CD4-positive, alpha-beta T cell (primary cell): ENCODE measurements at regions not wholly inside any gene's neighbourhood (a gene's known extent, or its start where the extent isn't known, plus 50 kb on each side); places are given as distances from the start of the nearest gene placed in this dataset.

ENCODE experiments used
- ATAC-seq: fragments of 200-7000 bp; cut with Tn5 transposase; one replicate; pipeline ENCODE4 v1.10.0; 2022; ENCODE audit warnings: mild to moderate bottlenecking; ENCODE audit not compliant: poor library complexity
- CTCF ChIA-PET: fragments of 350-600 bp; sonication (Branson Sonifier 250); formaldehyde crosslinking; loops from one replicate; lab custom pipeline; 2021; ENCODE audit warnings: antibody characterized with exemption, inconsistent platforms; lab: Charles Lee
- POLR2A ChIA-PET: fragments of 350-600 bp; sonication (Branson Sonifier 250); formaldehyde crosslinking; loops from one replicate; lab custom pipeline; 2021; ENCODE audit warnings: antibody characterized with exemption, inconsistent platforms; lab: Charles Lee
- DNase-seq, 14 experiments: peaks; one replicate each; pipeline ENCODE4 v3.0.0-alpha.2; 2013 to 2020; ENCODE audit warnings: mixed read lengths in 2 of 14
- H3K27ac ChIP-seq, 2 donors: one replicate each; pipeline versions ENCODE4 v1.5.1 to v1.7.0; 2013; ENCODE audit warnings: low read length in 2 of 2, low read depth in 1 of 2, mild to moderate bottlenecking in 1 of 2
- H3K27me3 ChIP-seq, 2 experiments: 1 replicate in 1 of 2; 2 replicates in 1 of 2; pipeline versions ENCODE4 v1.6.1 to v1.7.0; 2013; ENCODE audit warnings: low read length in 2 of 2, control low read depth in 1 of 2, mild to moderate bottlenecking in 1 of 2, moderate library complexity in 1 of 2; ENCODE audit not compliant: insufficient read depth in 2 of 2, control insufficient read depth in 1 of 2
- H3K36me3 ChIP-seq: one replicate; pipeline ENCODE4 v1.6.1; 2013; ENCODE audit warnings: low read length, control low read depth; ENCODE audit not compliant: insufficient read depth
- H3K4me1 ChIP-seq: one replicate; pipeline ENCODE4 v1.6.1; 2013; ENCODE audit warnings: low read length, control low read depth; ENCODE audit not compliant: insufficient read depth
- H3K4me3 ChIP-seq: one replicate; pipeline ENCODE4 v1.5.1; 2013; ENCODE audit warnings: mild to moderate bottlenecking, low read length, moderate library complexity
- H3K9me3 ChIP-seq, 2 experiments: 1 replicate in 1 of 2; 2 replicates in 1 of 2; pipeline versions ENCODE4 v1.6.1 to v1.7.0; 2013; ENCODE audit warnings: low read length in 2 of 2, mild to moderate bottlenecking in 2 of 2, control low read depth in 1 of 2, moderate library complexity in 1 of 2; ENCODE audit not compliant: control insufficient read depth in 1 of 2, insufficient read depth in 1 of 2
- H3K27ac Mint-ChIP-seq: one replicate; pipeline ENCODE4 v1.8.0; 2020; ENCODE audit warnings: mixed read lengths
- H3K27me3 Mint-ChIP-seq: one replicate; pipeline ENCODE4 v1.8.0; 2021; ENCODE audit warnings: mixed read lengths
- H3K36me3 Mint-ChIP-seq: one replicate; pipeline ENCODE4 v1.8.0; 2021; ENCODE audit warnings: low read depth, mixed read lengths
- H3K4me1 Mint-ChIP-seq: one replicate; pipeline ENCODE4 v1.8.0; 2021; ENCODE audit warnings: low read depth, mixed read lengths
- H3K4me3 Mint-ChIP-seq: one replicate; pipeline ENCODE4 v1.8.0; 2020; ENCODE audit warnings: mild to moderate bottlenecking, mixed read lengths
- H3K9me3 Mint-ChIP-seq: one replicate; pipeline ENCODE4 v1.8.0; 2020; ENCODE audit warnings: mixed read lengths
- CTCF ChIP-seq: fragments of 200-600 bp; IDR thresholded peaks from one replicate; pipeline ENCODE4 v1.8.0; 2022; ENCODE audit warnings: antibody characterized with exemption, mild to moderate bottlenecking
- intact Hi-C, 2 experiments: fragments of 100-400 bp; cut with DNase I in 1 of 2; cut with micrococcal nuclease in 1 of 2; formaldehyde crosslinking; loops; one replicate each; pipeline versions ENCODE4 v1.15.1 to v1.9.0; 2023 to 2025; cut with DNase I, micrococcal nuclease

- Mint-ChIP-seq H3K27me3 (no peaks in the 10 kb centered on the region), H3K27ac (peak overlapping the region; percentile 69), H3K9me3 (peaks cover 2% of the 10 kb centered on the region), H3K4me1 (peaks cover 28% of the 10 kb centered on the region), H3K4me3 (no peak overlapping the region), H3K36me3 (no peaks in the 10 kb centered on the region)
- H3K27ac ChIP-seq, result no peak overlapping the region
- ATAC-seq (peak; percentile 66), DNase-seq (peak in 13 of 14 experiments; percentile 9 to 62 (median 37))
- no peaks in the 10 kb centered on the region for H3K36me3 ChIP-seq
- no peaks in the 10 kb centered on the region for H3K27me3 ChIP-seq
- ChIA-PET CTCF (interaction anchor here (0.6 to 1.5 kb wide), 3 partner anchors 134 to 292 kb away, joined by 3 to 9 read pairs (median 3); no protein-coding TSS in a partner anchor), POLR2A (interaction anchor here (1.0 to 1.6 kb wide), 3 partner anchors 8 to 197 kb away, joined by 3 to 4 read pairs (median 4); no protein-coding TSS in a partner anchor)
- peak; percentile 67 for TF ChIP-seq CTCF
- peaks cover 10% of the 10 kb centered on the region for H3K4me1 ChIP-seq
- no peak overlapping the region for H3K4me3 ChIP-seq
- peaks cover 0 to 20% of the 10 kb centered on the region in 2 experiments for H3K9me3 ChIP-seq
- intact Hi-C loops, result loop anchor here (1.0 to 5.0 kb wide), 4 partner anchors 103 to 463 kb away; no protein-coding TSS in a partner anchor
These were observed 201.8 kb downstream of the ZFP36L2 start for GRCh38 chr2:43024515-43025011.

- no peak for DNase-seq
- CTCF ChIA-PET, result interaction anchor here (0.6 to 1.5 kb wide), 3 partner anchors 134 to 293 kb away, joined by 3 to 9 read pairs (median 3); no protein-coding TSS in a partner anchor
- H3K9me3 Mint-ChIP-seq, result peaks cover 2% of the 10 kb centered on the region
These were observed 202.5 kb downstream of the ZFP36L2 start for GRCh38 chr2:43023791-43024514.

GRCh38 chr2:43022896-43023295, 203.5 kb downstream of the ZFP36L2 start:
- H3K36me3 Mint-ChIP-seq, result no peaks in the 10 kb centered on the region
- peaks cover 2% of the 10 kb centered on the region for H3K9me3 Mint-ChIP-seq
- no peak overlapping the region for H3K27ac Mint-ChIP-seq
- ChIA-PET CTCF (no interaction called here), POLR2A (interaction anchor here (1.6 kb wide), 1 partner anchor 9 kb away, joined by 4 read pairs; no protein-coding TSS in a partner anchor)
- no peak overlapping the region for H3K4me3 Mint-ChIP-seq
- Histone ChIP-seq H3K9me3 (peaks cover 0 to 20% of the 10 kb centered on the region in 2 experiments), H3K36me3 (no peaks in the 10 kb centered on the region), H3K27me3 (no peaks in the 10 kb centered on the region), H3K4me1 (peaks cover 16% of the 10 kb centered on the region), H3K4me3 (no peak overlapping the region), H3K27ac (no peak overlapping the region)
- intact Hi-C loops, result no loop called here
- ATAC-seq, result no peak
- H3K4me1 Mint-ChIP-seq, result peaks cover 28% of the 10 kb centered on the region
- no peak for TF ChIP-seq CTCF
- no peaks in the 10 kb centered on the region for H3K27me3 Mint-ChIP-seq
- no peak for DNase-seq

More at GRCh38 chr2:43023791-43024514, 202.5 kb downstream of the ZFP36L2 start:
- no peak for ATAC-seq
- POLR2A ChIA-PET, result interaction anchor here (1.0 to 1.6 kb wide), 3 partner anchors 8 to 198 kb away, joined by 3 to 4 read pairs (median 4); no protein-coding TSS in a partner anchor
- TF ChIP-seq CTCF, result no peak
- Histone ChIP-seq H3K9me3 (peaks cover 0 to 20% of the 10 kb centered on the region in 2 experiments), H3K4me1 (peaks cover 10% of the 10 kb centered on the region), H3K27ac (no peak overlapping the region), H3K27me3 (no peaks in the 10 kb centered on the region), H3K36me3 (no peaks in the 10 kb centered on the region), H3K4me3 (no peak overlapping the region)
- no peaks in the 10 kb centered on the region for H3K36me3 Mint-ChIP-seq
- no peak overlapping the region for H3K27ac Mint-ChIP-seq
- intact Hi-C loops, result loop anchor here (1.0 to 2.0 kb wide), 2 partner anchors 205 kb away; no protein-coding TSS in a partner anchor
- no peaks in the 10 kb centered on the region for H3K27me3 Mint-ChIP-seq
- H3K4me3 Mint-ChIP-seq, result no peak overlapping the region
- peaks cover 28% of the 10 kb centered on the region for H3K4me1 Mint-ChIP-seq
